Progenitor cell of endocrine pancreas (in vitro differentiated cells): ENCODE measurements at regions not wholly inside any gene's neighbourhood (a gene's known extent, or its start where the extent isn't known, plus 50 kb on each side); places are given as distances from the start of the nearest gene placed in this dataset.

ENCODE experiments used
- DNase-seq: peaks from one replicate; pipeline ENCODE4 v3.0.0; 2021; ENCODE audit warnings: low spot score; ENCODE audit not compliant: unreplicated experiment
- H3K27ac Mint-ChIP-seq: 2 replicates; pipeline ENCODE4 v1.8.0; 2021; ENCODE audit warnings: mild to moderate bottlenecking, moderate library complexity, mixed read lengths
- H3K27me3 Mint-ChIP-seq: 2 replicates; pipeline ENCODE4 v1.8.0; 2021; ENCODE audit warnings: mixed read lengths
- H3K36me3 Mint-ChIP-seq: 2 replicates; pipeline ENCODE4 v1.8.0; 2022; ENCODE audit warnings: mixed read lengths; ENCODE audit not compliant: insufficient read depth
- H3K4me1 Mint-ChIP-seq: 2 replicates; pipeline ENCODE4 v1.8.0; 2021; ENCODE audit warnings: low read depth, mixed read lengths
- H3K4me3 Mint-ChIP-seq: 2 replicates; pipeline ENCODE4 v1.8.0; 2021; ENCODE audit warnings: low read depth, mild to moderate bottlenecking, moderate library complexity, mixed read lengths
- H3K9me3 Mint-ChIP-seq: 2 replicates; pipeline ENCODE4 v1.8.0; 2021; ENCODE audit warnings: low read depth, mixed read lengths
- TF ChIP-seq, protein P1 (sequence below): fragments of 200-600 bp; sonication (generic); IDR thresholded peaks from one replicate; pipeline ENCODE4 v1.5.0; 2021; ENCODE audit warnings: antibody characterized with exemption, mild to moderate bottlenecking; ENCODE audit not compliant: unreplicated experiment

DNA sequence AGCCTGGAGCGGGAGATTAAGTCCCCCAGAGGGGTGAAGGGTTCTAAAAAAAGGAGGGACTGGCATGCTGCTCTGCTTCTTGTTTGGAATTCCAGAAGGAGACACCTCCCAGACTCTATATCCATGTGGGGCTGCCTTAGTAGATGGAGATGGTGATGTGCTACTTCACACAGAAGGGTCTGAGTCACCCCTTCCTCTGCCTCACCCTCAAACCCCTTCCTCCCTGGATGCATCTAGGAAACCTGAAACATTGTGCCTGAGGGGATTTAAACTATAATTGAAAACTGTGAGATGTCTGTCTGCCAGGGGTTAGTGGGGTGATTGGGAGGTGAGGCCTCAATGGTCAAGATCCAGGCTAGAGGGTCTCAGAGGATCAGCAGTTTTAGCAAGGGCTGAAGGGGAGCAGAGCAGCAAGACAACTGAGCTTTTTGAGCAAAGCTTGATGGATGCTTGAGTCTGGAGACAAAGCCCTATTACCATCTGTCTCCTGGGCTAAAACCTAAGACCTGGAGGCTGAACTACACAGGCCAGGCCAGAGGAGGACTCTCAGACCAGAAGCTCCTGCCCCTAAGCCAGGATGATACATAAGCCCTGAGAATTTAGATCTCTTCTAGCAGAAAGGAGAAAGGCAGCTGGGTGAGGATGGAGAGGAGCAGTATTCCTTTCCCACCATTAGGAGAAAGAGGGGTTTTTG is 314.7 kb upstream of the ATP2B1 start:
- DNase-seq = no peak
- no peaks in the 10 kb centered on the region for H3K36me3 Mint-ChIP-seq
- no peaks in the 10 kb centered on the region for H3K4me1 Mint-ChIP-seq
- no peak overlapping the region for H3K27ac Mint-ChIP-seq
- TF ChIP-seq, protein P1, sequence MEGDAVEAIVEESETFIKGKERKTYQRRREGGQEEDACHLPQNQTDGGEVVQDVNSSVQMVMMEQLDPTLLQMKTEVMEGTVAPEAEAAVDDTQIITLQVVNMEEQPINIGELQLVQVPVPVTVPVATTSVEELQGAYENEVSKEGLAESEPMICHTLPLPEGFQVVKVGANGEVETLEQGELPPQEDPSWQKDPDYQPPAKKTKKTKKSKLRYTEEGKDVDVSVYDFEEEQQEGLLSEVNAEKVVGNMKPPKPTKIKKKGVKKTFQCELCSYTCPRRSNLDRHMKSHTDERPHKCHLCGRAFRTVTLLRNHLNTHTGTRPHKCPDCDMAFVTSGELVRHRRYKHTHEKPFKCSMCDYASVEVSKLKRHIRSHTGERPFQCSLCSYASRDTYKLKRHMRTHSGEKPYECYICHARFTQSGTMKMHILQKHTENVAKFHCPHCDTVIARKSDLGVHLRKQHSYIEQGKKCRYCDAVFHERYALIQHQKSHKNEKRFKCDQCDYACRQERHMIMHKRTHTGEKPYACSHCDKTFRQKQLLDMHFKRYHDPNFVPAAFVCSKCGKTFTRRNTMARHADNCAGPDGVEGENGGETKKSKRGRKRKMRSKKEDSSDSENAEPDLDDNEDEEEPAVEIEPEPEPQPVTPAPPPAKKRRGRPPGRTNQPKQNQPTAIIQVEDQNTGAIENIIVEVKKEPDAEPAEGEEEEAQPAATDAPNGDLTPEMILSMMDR = no peak
- H3K27me3 Mint-ChIP-seq = no peaks in the 10 kb centered on the region
- H3K9me3 Mint-ChIP-seq = no peaks in the 10 kb centered on the region
- no peak overlapping the region for H3K4me3 Mint-ChIP-seq

DNA sequence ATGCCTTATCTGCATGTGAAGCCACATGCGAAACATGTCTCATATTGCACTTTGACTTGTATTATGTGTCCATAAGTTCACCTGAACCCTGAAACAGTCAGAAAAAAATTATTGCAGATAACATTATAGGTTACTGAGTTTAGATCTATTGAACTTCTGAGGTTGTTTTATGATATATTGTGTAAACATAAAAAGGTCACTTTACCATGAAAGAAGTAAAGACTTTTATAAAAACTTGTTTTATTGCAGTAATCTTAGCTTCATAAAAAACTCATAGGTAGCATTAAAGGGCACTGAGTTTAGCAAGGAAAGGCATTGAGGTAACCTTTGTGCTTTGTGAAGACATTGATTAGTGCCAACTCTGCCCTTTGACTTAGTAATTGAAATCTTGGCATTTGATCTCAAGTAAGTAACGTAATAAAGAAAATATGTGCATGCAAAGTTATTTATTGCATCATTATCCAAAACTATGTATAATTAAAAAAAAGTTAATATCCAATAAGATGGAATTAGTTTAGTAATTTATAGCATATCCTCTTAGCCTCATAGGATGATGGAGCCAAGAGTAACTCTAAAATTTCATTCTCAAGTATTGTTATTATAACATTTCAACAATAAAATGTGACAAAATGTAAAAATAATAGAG is 313.3 kb upstream of the ATP2B1 start:
- Mint-ChIP-seq H3K27me3 (no peaks in the 10 kb centered on the region), H3K36me3 (no peaks in the 10 kb centered on the region), H3K4me1 (no peaks in the 10 kb centered on the region), H3K4me3 (no peak overlapping the region), H3K9me3 (no peaks in the 10 kb centered on the region), H3K27ac (no peak overlapping the region)
- TF ChIP-seq, protein P1 = no peak
- no peak for DNase-seq

DNA sequence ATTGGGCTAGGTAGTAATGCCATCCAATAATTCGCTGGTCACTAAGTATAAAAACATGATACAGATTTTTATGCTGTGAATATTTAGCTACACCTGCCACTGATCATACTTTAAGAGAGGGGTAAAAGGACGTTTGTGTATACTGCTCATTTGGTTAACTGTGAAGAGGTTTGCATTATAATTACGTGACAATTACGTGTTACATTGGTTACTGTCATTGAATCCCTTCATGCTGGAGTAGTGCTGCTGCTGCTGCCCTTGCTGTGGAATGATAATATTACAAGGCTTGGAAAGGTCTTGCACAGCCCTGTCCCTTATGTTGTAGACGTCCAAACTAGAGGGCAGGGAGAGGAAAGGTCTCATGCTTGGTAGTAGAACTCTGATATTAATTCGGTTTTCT is 312.2 kb upstream of the ATP2B1 start:
- no peak overlapping the region for H3K27ac Mint-ChIP-seq
- no peaks in the 10 kb centered on the region for H3K4me1 Mint-ChIP-seq
- H3K4me3 Mint-ChIP-seq = no peak overlapping the region
- no peaks in the 10 kb centered on the region for H3K9me3 Mint-ChIP-seq
- DNase-seq = no peak
- TF ChIP-seq, protein P1 = no peak
- H3K36me3 Mint-ChIP-seq = no peaks in the 10 kb centered on the region
- H3K27me3 Mint-ChIP-seq = no peaks in the 10 kb centered on the region

DNA sequence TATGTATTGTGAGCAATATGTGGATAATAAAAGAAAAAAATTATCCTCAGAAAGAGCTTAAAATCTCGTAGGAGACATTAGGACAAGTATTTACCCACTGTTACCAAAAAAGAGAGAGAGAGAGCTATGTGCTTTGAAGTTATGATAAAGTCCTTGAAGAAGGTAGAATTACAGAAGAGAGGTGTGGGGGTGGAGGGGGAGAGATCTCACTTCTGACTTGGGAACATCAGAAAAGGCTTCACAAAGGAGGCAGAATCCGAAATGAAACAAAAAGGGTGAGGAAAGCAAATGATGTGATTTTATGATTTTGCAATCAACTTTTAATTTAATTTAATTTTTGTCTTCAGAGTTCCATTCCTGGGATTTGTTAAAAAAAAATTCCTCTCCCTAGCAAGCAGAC is 311.8 kb upstream of the ATP2B1 start:
- DNase-seq = no peak
- TF ChIP-seq, protein P1 = no peak
- Mint-ChIP-seq H3K27ac (no peak overlapping the region), H3K4me1 (no peaks in the 10 kb centered on the region), H3K36me3 (no peaks in the 10 kb centered on the region), H3K27me3 (no peaks in the 10 kb centered on the region), H3K4me3 (no peak overlapping the region), H3K9me3 (no peaks in the 10 kb centered on the region)

DNA sequence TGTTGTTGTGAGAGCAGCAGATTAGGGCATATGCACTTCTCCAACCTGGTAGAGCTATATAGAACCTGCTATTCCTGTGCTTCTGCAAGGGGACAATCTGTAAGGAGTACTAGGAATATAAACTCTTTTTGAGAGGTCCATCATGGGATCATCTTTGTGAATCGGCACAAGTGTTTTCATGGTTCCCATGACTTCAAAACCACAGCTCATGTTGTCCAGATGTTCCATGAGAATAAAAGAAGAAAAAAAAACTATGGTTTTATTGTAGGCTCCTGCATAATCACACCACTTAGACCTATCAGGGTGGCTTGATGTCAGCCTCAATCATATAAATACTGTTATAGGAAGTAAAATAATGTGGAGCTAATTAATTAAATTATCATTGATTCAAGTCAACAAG is 311.4 kb upstream of the ATP2B1 start:
- Mint-ChIP-seq H3K9me3 (no peaks in the 10 kb centered on the region), H3K36me3 (no peaks in the 10 kb centered on the region), H3K4me3 (no peak overlapping the region), H3K4me1 (no peaks in the 10 kb centered on the region), H3K27ac (no peak overlapping the region), H3K27me3 (no peaks in the 10 kb centered on the region)
- TF ChIP-seq, protein P1 = no peak
- no peak for DNase-seq
